ENCODE measurements at regions not wholly inside any gene's neighbourhood (a gene's known extent, or its start where the extent isn't known, plus 50 kb on each side); places are given as distances from the start of the nearest gene placed in this dataset.

GRCh38 chr9:106783121-106783520 lies 79.8 kb upstream of the ZNF462 start:
- TF ChIP-seq SIN3A (IDR thresholded peaks at IDR 0.05; ENCODE audit: borderline replicate concordance, insufficient read depth, low read length) (no peak), FOXP2 (optimal IDR thresholded peaks at IDR 0.05; ENCODE audit: borderline replicate concordance, extremely low read depth, extremely low read length, insufficient read depth) (no peak)

- no peak for TF ChIP-seq SIN3A (IDR thresholded peaks at IDR 0.05; ENCODE audit: borderline replicate concordance, insufficient read depth, low read length)
- no peak for TF ChIP-seq POLR2AphosphoS5 (IDR thresholded peaks at IDR 0.05; ENCODE audit: low read depth, low read length)
- TF ChIP-seq TAF1 (IDR thresholded peaks at IDR 0.05; ENCODE audit: borderline replicate concordance, insufficient read depth, low read length): no peak
- no peak for TF ChIP-seq REST (IDR thresholded peaks at IDR 0.05; ENCODE audit: insufficient read depth in 1 of 2, low read depth in 2 of 2, low read length in 2 of 2)
- no peak for TF ChIP-seq FOXP2 (optimal IDR thresholded peaks at IDR 0.05; ENCODE audit: borderline replicate concordance, extremely low read depth, extremely low read length, insufficient read depth)
These were observed 78.9 kb upstream of the ZNF462 start for GRCh38 chr9:106784076-106784475.

- TF ChIP-seq SIN3A (IDR thresholded peaks at IDR 0.05; ENCODE audit: borderline replicate concordance, insufficient read depth, low read length): no peak
- TF ChIP-seq TAF1 (IDR thresholded peaks at IDR 0.05; ENCODE audit: borderline replicate concordance, insufficient read depth, low read length): no peak
- TF ChIP-seq POLR2AphosphoS5 (IDR thresholded peaks at IDR 0.05; ENCODE audit: low read depth, low read length): no peak
- TF ChIP-seq FOXP2 (optimal IDR thresholded peaks at IDR 0.05; ENCODE audit: borderline replicate concordance, extremely low read depth, extremely low read length, insufficient read depth): no peak
- TF ChIP-seq REST (IDR thresholded peaks at IDR 0.05; ENCODE audit: insufficient read depth in 1 of 2, low read depth in 2 of 2, low read length in 2 of 2): no peak
These were observed 77.8 kb upstream of the ZNF462 start for GRCh38 chr9:106785200-106785599.

GRCh38 chr9:106795031-106795430 lies 67.9 kb upstream of the ZNF462 start:
- no peak for TF ChIP-seq SIN3A (IDR thresholded peaks at IDR 0.05; ENCODE audit: borderline replicate concordance, insufficient read depth, low read length)
- TF ChIP-seq POLR2AphosphoS5 (IDR thresholded peaks at IDR 0.05; ENCODE audit: low read depth, low read length): no peak
- no peak for TF ChIP-seq TAF1 (IDR thresholded peaks at IDR 0.05; ENCODE audit: borderline replicate concordance, insufficient read depth, low read length)
- no peak for TF ChIP-seq REST (IDR thresholded peaks at IDR 0.05; ENCODE audit: insufficient read depth in 1 of 2, low read depth in 2 of 2, low read length in 2 of 2)
- TF ChIP-seq FOXP2 (optimal IDR thresholded peaks at IDR 0.05; ENCODE audit: borderline replicate concordance, extremely low read depth, extremely low read length, insufficient read depth): no peak

- TF ChIP-seq POLR2AphosphoS5 (IDR thresholded peaks at IDR 0.05; ENCODE audit: low read depth, low read length) (no peak), FOXP2 (optimal IDR thresholded peaks at IDR 0.05; ENCODE audit: borderline replicate concordance, extremely low read depth, extremely low read length, insufficient read depth) (no peak), TAF1 (IDR thresholded peaks at IDR 0.05; ENCODE audit: borderline replicate concordance, insufficient read depth, low read length) (no peak), SIN3A (IDR thresholded peaks at IDR 0.05; ENCODE audit: borderline replicate concordance, insufficient read depth, low read length) (no peak), REST (IDR thresholded peaks at IDR 0.05; ENCODE audit: insufficient read depth in 1 of 2, low read depth in 2 of 2, low read length in 2 of 2) (no peak)
These were observed 66.2 kb upstream of the ZNF462 start for GRCh38 chr9:106796771-106797170.

Data from PFSK-1 (cell line).